Liver (tissue), 7 donors: ENCODE measurements at regions not wholly inside any gene's neighbourhood (a gene's known extent, or its start where the extent isn't known, plus 50 kb on each side); places are given as distances from the start of the nearest gene placed in this dataset.

Source experiments
- DNase-seq: peaks from one replicate; pipeline ENCODE4 v3.0.0-alpha.2; 2017; ENCODE audit warnings: low spot score
- H3K27ac ChIP-seq, 2 donors: one replicate each; pipeline ENCODE4 v1.7.0; 2013; ENCODE audit warnings: inconsistent platforms in 2 of 2, low read length in 2 of 2, control low read depth in 1 of 2, low read depth in 1 of 2, mild to moderate bottlenecking in 1 of 2
- H3K27me3 ChIP-seq, 4 donors: one replicate each; pipeline versions ENCODE4 v1.6.1 to v1.7.0; 2013; ENCODE audit warnings: low read length in 3 of 4, inconsistent platforms in 1 of 4, mild to moderate bottlenecking in 1 of 4, moderate library complexity in 1 of 4; ENCODE audit not compliant: control insufficient read depth in 4 of 4, insufficient read depth in 4 of 4
- H3K36me3 ChIP-seq, 4 donors: one replicate each; pipeline versions ENCODE4 v1.6.1 to v1.7.0; 2013; ENCODE audit warnings: low read length in 3 of 4, mild to moderate bottlenecking in 3 of 4, low read depth in 1 of 4, moderate library complexity in 1 of 4; ENCODE audit not compliant: control insufficient read depth in 4 of 4, insufficient read depth in 3 of 4
- H3K4me1 ChIP-seq, 4 donors: one replicate each; pipeline versions ENCODE4 v1.6.1 to v1.7.0; 2013; ENCODE audit warnings: low read length in 3 of 4, mild to moderate bottlenecking in 3 of 4, moderate library complexity in 1 of 4; ENCODE audit not compliant: control insufficient read depth in 4 of 4, insufficient read depth in 4 of 4
- H3K4me3 ChIP-seq, 3 donors: one replicate each; pipeline versions ENCODE4 v1.6.1 to v1.7.0; 2013; ENCODE audit warnings: low read length in 3 of 3, control low read depth in 1 of 3, low read depth in 1 of 3, mild to moderate bottlenecking in 1 of 3
- H3K9ac ChIP-seq, 2 donors: one replicate each; pipeline ENCODE4 v1.7.0; 2013; ENCODE audit warnings: low read length in 2 of 2, mild to moderate bottlenecking in 2 of 2, moderate library complexity in 2 of 2, control low read depth in 1 of 2, low read depth in 1 of 2
- H3K9me3 ChIP-seq, 4 donors: one replicate each; pipeline versions ENCODE4 v1.6.1 to v1.7.0; 2013; ENCODE audit warnings: low read length in 3 of 4; ENCODE audit not compliant: control insufficient read depth in 4 of 4
- ATF3 ChIP-seq: IDR thresholded peaks from 2 replicates; pipeline ENCODE4 v1.6.1; 2016; ENCODE audit warnings: antibody characterized with exemption
- FOXA1 ChIP-seq: IDR thresholded peaks from 2 replicates; pipeline ENCODE4 v1.6.1; 2016; ENCODE audit warnings: antibody characterized with exemption
- FOXA2 ChIP-seq: IDR thresholded peaks from 2 replicates; pipeline ENCODE4 v1.6.1; 2016; ENCODE audit warnings: antibody characterized with exemption
- GABPA ChIP-seq, 2 donors: IDR thresholded peaks in 1 of 2; conservative IDR thresholded peaks in 1 of 2; 2 replicates each; pipeline ENCODE4 v1.6.1; 2016; ENCODE audit warnings: antibody characterized with exemption in 2 of 2, mild to moderate bottlenecking in 1 of 2, moderate library complexity in 1 of 2
- HNF4A ChIP-seq, 2 donors: conservative IDR thresholded peaks; 2 replicates each; pipeline ENCODE4 v1.6.1; 2016; ENCODE audit warnings: antibody characterized with exemption in 2 of 2, mild to moderate bottlenecking in 2 of 2
- HNF4G ChIP-seq: IDR thresholded peaks from 2 replicates; pipeline ENCODE4 v1.6.1; 2016; ENCODE audit warnings: antibody characterized with exemption
- JUND ChIP-seq, 2 donors: IDR thresholded peaks; 2 replicates each; pipeline ENCODE4 v1.6.1; 2016; ENCODE audit warnings: antibody characterized with exemption in 2 of 2
- NR2F2 ChIP-seq: IDR thresholded peaks from 2 replicates; pipeline ENCODE4 v1.6.1; 2016; ENCODE audit warnings: antibody characterized with exemption
- RAD21 ChIP-seq, 2 donors: IDR thresholded peaks; 2 replicates each; pipeline ENCODE4 v1.6.1; 2016; ENCODE audit warnings: antibody characterized with exemption in 2 of 2, mild to moderate bottlenecking in 2 of 2
- REST ChIP-seq: IDR thresholded peaks from 2 replicates; pipeline ENCODE4 v1.6.1; 2016; ENCODE audit warnings: antibody characterized with exemption, mild to moderate bottlenecking
- RXRA ChIP-seq, 2 donors: IDR thresholded peaks; 2 replicates each; pipeline ENCODE4 v1.6.1; 2017 to 2018; ENCODE audit warnings: antibody characterized with exemption in 2 of 2, mild to moderate bottlenecking in 1 of 2
- SP1 ChIP-seq: IDR thresholded peaks from 2 replicates; pipeline ENCODE4 v1.6.1; 2018; ENCODE audit warnings: antibody characterized with exemption, mild to moderate bottlenecking
- TAF1 ChIP-seq: conservative IDR thresholded peaks from 2 replicates; pipeline ENCODE4 v1.6.1; 2016; ENCODE audit warnings: antibody characterized with exemption, mild to moderate bottlenecking
- YY1 ChIP-seq: IDR thresholded peaks from 2 replicates; pipeline ENCODE4 v1.6.1; 2016; ENCODE audit warnings: antibody characterized with exemption, mild to moderate bottlenecking
- ZBTB33 ChIP-seq: IDR thresholded peaks from 2 replicates; pipeline ENCODE4 v1.6.1; 2016; ENCODE audit warnings: antibody characterized with exemption
- WGBS: extraction: QIAGEN DNeasy Blood & Tissue Kit; methylation state at CpG from one replicate; pipeline ENCODE4 v1.1.7; 2013; 5-methylcytosine and 5-hydroxymethylcytosine counted together
- donor health status: healthy.
- donor health status: healthy.
- donor health status: healthy.
- donor health status: healthy.

- Histone ChIP-seq H3K9ac (no peak overlapping the region), H3K36me3 (no peaks in the 10 kb centered on the region), H3K27me3 (no peaks in the 10 kb centered on the region), H3K27ac (no peak overlapping the region), H3K4me3 (no peak overlapping the region), H3K9me3 (no peaks in the 10 kb centered on the region), H3K4me1 (no peaks in the 10 kb centered on the region)
- WGBS, result 83% methylated on average over 6 of the region's 6 CpGs
- no peak for DNase-seq
- TF ChIP-seq GABPA (IDR thresholded peaks at IDR 0.05 in 1 of 2, conservative IDR thresholded peaks at IDR 0.05 in 1 of 2) (no peak), RAD21 (IDR thresholded peaks at IDR 0.05) (no peak), YY1 (no peak), HNF4G (no peak)
Measured at GRCh38 chr13:21910546-21910945, 239.7 kb downstream of the FGF9 start.

- 74% methylated on average over 6 of the region's 6 CpGs for WGBS
Measured at GRCh38 chr13:21911646-21912298, 240.9 kb downstream of the FGF9 start.

More at GRCh38 chr13:21911646-21912298, 240.9 kb downstream of the FGF9 start:
- no peaks in the 10 kb centered on the region for H3K36me3 ChIP-seq
- H3K4me1 ChIP-seq, result no peaks in the 10 kb centered on the region
- H3K9me3 ChIP-seq, result no peaks in the 10 kb centered on the region
- H3K27me3 ChIP-seq, result no peaks in the 10 kb centered on the region
- no peak for DNase-seq
- no peak overlapping the region for H3K27ac ChIP-seq
- no peak for TF ChIP-seq JUND (IDR thresholded peaks at IDR 0.05)
- TF ChIP-seq SP1, result no peak
- TF ChIP-seq FOXA1, result no peak
- TF ChIP-seq NR2F2, result no peak
- TF ChIP-seq GABPA (IDR thresholded peaks at IDR 0.05 in 1 of 2, conservative IDR thresholded peaks at IDR 0.05 in 1 of 2), result no peak
- no peak for TF ChIP-seq TAF1
- TF ChIP-seq FOXA2, result no peak
- no peak for TF ChIP-seq RXRA (IDR thresholded peaks at IDR 0.05)
- no peak for TF ChIP-seq HNF4G
- no peak for TF ChIP-seq REST
- TF ChIP-seq YY1, result no peak
- no peak for TF ChIP-seq RAD21 (IDR thresholded peaks at IDR 0.05)
- TF ChIP-seq ATF3, result no peak
- no peak for TF ChIP-seq ZBTB33
- no peak for TF ChIP-seq HNF4A (conservative IDR thresholded peaks at IDR 0.05)
- H3K9ac ChIP-seq, result no peak overlapping the region
- H3K4me3 ChIP-seq, result no peak overlapping the region
